ENCODE measurements at regions not wholly inside any gene's neighbourhood (a gene's known extent, or its start where the extent isn't known, plus 50 kb on each side); places are given as distances from the start of the nearest gene placed in this dataset.

DNA sequence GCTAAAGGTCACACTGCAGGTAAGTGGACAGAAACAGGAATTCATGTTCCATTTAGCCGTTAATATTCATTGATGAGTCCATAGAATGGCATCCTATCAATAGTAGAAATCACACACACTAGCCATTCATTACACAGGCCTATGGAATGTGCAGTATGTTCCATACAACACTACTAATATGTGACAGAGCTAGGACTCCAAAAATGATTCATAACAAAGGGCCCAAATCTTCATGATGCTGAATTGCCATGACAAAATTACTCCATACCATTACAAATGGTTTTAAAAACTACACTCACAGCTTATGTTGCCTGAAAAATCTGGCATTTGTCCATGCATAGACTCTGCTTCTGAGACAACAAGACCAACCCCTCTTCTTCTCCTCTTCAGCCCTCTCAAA lies 549.1 kb downstream of the XPNPEP1 start:
- TF ChIP-seq ZNF701 (tag by site-specific recombination; IDR thresholded peaks at IDR 0.05), result no peak
- TF ChIP-seq, protein P1, sequence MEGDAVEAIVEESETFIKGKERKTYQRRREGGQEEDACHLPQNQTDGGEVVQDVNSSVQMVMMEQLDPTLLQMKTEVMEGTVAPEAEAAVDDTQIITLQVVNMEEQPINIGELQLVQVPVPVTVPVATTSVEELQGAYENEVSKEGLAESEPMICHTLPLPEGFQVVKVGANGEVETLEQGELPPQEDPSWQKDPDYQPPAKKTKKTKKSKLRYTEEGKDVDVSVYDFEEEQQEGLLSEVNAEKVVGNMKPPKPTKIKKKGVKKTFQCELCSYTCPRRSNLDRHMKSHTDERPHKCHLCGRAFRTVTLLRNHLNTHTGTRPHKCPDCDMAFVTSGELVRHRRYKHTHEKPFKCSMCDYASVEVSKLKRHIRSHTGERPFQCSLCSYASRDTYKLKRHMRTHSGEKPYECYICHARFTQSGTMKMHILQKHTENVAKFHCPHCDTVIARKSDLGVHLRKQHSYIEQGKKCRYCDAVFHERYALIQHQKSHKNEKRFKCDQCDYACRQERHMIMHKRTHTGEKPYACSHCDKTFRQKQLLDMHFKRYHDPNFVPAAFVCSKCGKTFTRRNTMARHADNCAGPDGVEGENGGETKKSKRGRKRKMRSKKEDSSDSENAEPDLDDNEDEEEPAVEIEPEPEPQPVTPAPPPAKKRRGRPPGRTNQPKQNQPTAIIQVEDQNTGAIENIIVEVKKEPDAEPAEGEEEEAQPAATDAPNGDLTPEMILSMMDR (tag by site-specific recombination; IDR thresholded peaks at IDR 0.05), result no peak
- no peak for TF ChIP-seq ZNF335 (tag by site-specific recombination; conservative IDR thresholded peaks at IDR 0.05)
- TF ChIP-seq ZBTB7A (tag by site-specific recombination; IDR thresholded peaks at IDR 0.05; ENCODE audit: low read depth), result no peak
- TF ChIP-seq, protein P2, sequence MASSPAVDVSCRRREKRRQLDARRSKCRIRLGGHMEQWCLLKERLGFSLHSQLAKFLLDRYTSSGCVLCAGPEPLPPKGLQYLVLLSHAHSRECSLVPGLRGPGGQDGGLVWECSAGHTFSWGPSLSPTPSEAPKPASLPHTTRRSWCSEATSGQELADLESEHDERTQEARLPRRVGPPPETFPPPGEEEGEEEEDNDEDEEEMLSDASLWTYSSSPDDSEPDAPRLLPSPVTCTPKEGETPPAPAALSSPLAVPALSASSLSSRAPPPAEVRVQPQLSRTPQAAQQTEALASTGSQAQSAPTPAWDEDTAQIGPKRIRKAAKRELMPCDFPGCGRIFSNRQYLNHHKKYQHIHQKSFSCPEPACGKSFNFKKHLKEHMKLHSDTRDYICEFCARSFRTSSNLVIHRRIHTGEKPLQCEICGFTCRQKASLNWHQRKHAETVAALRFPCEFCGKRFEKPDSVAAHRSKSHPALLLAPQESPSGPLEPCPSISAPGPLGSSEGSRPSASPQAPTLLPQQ (tag by site-specific recombination; IDR thresholded peaks at IDR 0.05), result no peak
- TF ChIP-seq ZNF585B (tag by site-specific recombination; IDR thresholded peaks at IDR 0.05), result no peak
- no peak for TF ChIP-seq TCF7L2 (IDR thresholded peaks at IDR 0.05; ENCODE audit: borderline replicate concordance, low read depth, low read length)
- no peak for TF ChIP-seq SETDB1 (IDR thresholded peaks at IDR 0.05; ENCODE audit: insufficient read length, low read length)
- TF ChIP-seq SCRT1 (tag by site-specific recombination; IDR thresholded peaks at IDR 0.05; ENCODE audit: borderline replicate concordance), result no peak
- no peak for TF ChIP-seq ZBTB21 (tag by site-specific recombination; IDR thresholded peaks at IDR 0.05)
- no peak for TF ChIP-seq ZNF23 (tag by site-specific recombination; IDR thresholded peaks at IDR 0.05; ENCODE audit: borderline replicate concordance)
- no peak for TF ChIP-seq ZNF138 (tag by site-specific recombination; IDR thresholded peaks at IDR 0.05; ENCODE audit: borderline replicate concordance)
- TF ChIP-seq ZIC2 (tag by site-specific recombination; IDR thresholded peaks at IDR 0.05), result no peak
- no peak for TF ChIP-seq KLF16 (tag by site-specific recombination; IDR thresholded peaks at IDR 0.05)
